Prostate gland (tissue), 2 donors: ENCODE measurements at regions not wholly inside any gene's neighbourhood (a gene's known extent, or its start where the extent isn't known, plus 50 kb on each side); places are given as distances from the start of the nearest gene placed in this dataset.

ENCODE experiments used
- DNase-seq: peaks from one replicate; pipeline ENCODE4 v3.0.0-alpha.2; 2019; ENCODE audit warnings: low spot score
- H3K27ac ChIP-seq, 2 donors: fragments of 200-600 bp; sonication (generic); 2 replicates each; pipeline ENCODE4 v1.5.1; 2017 to 2019
- H3K27me3 ChIP-seq: fragments of 200-600 bp; sonication (generic); replicated peaks from 2 replicates; pipeline ENCODE4 v1.5.1; 2019; ENCODE audit not compliant: insufficient read depth
- H3K36me3 ChIP-seq, 2 donors: fragments of 200-600 bp; sonication (generic); 1 replicate in 1 of 2; 2 replicates in 1 of 2; pipeline versions ENCODE4 v1.5.1 to v1.8.1; 2017 to 2019
- H3K4me1 ChIP-seq: fragments of 200-600 bp; sonication (generic); replicated peaks from 2 replicates; pipeline ENCODE4 v1.5.1; 2019
- H3K4me3 ChIP-seq, 2 donors: fragments of 200-600 bp; sonication (generic); 2 replicates each; pipeline ENCODE4 v1.5.1; 2017 to 2019
- H3K9me3 ChIP-seq: fragments of 200-600 bp; sonication (generic); 2 replicates; pipeline ENCODE4 v1.5.1; 2017
- CTCF ChIP-seq, 4 experiments: fragments of 200-600 bp in 2 of 4; fragments of 450-650 bp in 2 of 4; sonication (generic) in 2 of 4; IDR thresholded peaks; 1 replicate in 3 of 4; 2 replicates in 1 of 4; pipeline ENCODE4 v1.5.1; 2016 to 2019; ENCODE audit warnings: antibody characterized with exemption in 4 of 4, mild to moderate bottlenecking in 2 of 4, moderate library complexity in 2 of 4
- POLR2A ChIP-seq: fragments of 450-650 bp; IDR thresholded peaks from one replicate; pipeline ENCODE4 v1.6.1; 2016; ENCODE audit warnings: antibody characterized with exemption, mild to moderate bottlenecking
- POLR2AphosphoS5 ChIP-seq: sonication (generic); formaldehyde crosslinking; IDR thresholded peaks from one replicate; pipeline ENCODE4 v1.6.1; 2017; ENCODE audit warnings: antibody characterized with exemption
- WGBS: methylation state at CpG from one replicate; pipeline ENCODE4 v1.1.5; 2018; 5-methylcytosine and 5-hydroxymethylcytosine counted together
- intact Hi-C: fragments of 100-400 bp; cut with DNase I; formaldehyde crosslinking; loops from one replicate; pipeline ENCODE4 v1.14.2; 2022

- intact Hi-C loops: no loop called here
- Histone ChIP-seq H3K27ac (no peak overlapping the region), H3K36me3 (no peaks in the 10 kb centered on the region), H3K27me3 (no peaks in the 10 kb centered on the region), H3K9me3 (no peaks in the 10 kb centered on the region), H3K4me1 (no peaks in the 10 kb centered on the region), H3K4me3 (no peak overlapping the region)
- no peak for DNase-seq
- 89% methylated on average over 6 of the region's 6 CpGs for WGBS
- TF ChIP-seq POLR2AphosphoS5 (no peak), CTCF (IDR thresholded peaks at IDR 0.05) (no peak), POLR2A (no peak)
Measured at GRCh38 chr21:20329636-20330035, 668.6 kb upstream of the NCAM2 start.

- Histone ChIP-seq H3K4me3 (no peak overlapping the region), H3K4me1 (no peaks in the 10 kb centered on the region), H3K27ac (no peak overlapping the region), H3K36me3 (no peaks in the 10 kb centered on the region), H3K9me3 (no peaks in the 10 kb centered on the region), H3K27me3 (no peaks in the 10 kb centered on the region)
- intact Hi-C loops: no loop called here
- TF ChIP-seq POLR2AphosphoS5 (no peak), CTCF (IDR thresholded peaks at IDR 0.05) (no peak), POLR2A (no peak)
- DNase-seq: no peak
- 94% methylated on average over 3 of the region's 3 CpGs for WGBS
Measured at GRCh38 chr21:20330652-20331051, 667.6 kb upstream of the NCAM2 start.

GRCh38 chr21:20334585-20334984 lies 663.6 kb upstream of the NCAM2 start:
- H3K27me3 ChIP-seq: no peaks in the 10 kb centered on the region
- no peak for TF ChIP-seq POLR2A
- TF ChIP-seq CTCF (IDR thresholded peaks at IDR 0.05): no peak
- no peak for TF ChIP-seq POLR2AphosphoS5
- intact Hi-C loops: no loop called here
- no peak overlapping the region for H3K27ac ChIP-seq
- H3K4me3 ChIP-seq: no peak overlapping the region
- H3K9me3 ChIP-seq: no peaks in the 10 kb centered on the region
- DNase-seq: no peak
- no peaks in the 10 kb centered on the region for H3K36me3 ChIP-seq
- 94% methylated on average over 2 of the region's 2 CpGs for WGBS
- no peaks in the 10 kb centered on the region for H3K4me1 ChIP-seq

GRCh38 chr21:20341431-20341830 lies 656.8 kb upstream of the NCAM2 start:
- DNase-seq: no peak
- Histone ChIP-seq H3K4me3 (no peak overlapping the region), H3K4me1 (no peaks in the 10 kb centered on the region), H3K27ac (no peak overlapping the region), H3K36me3 (no peaks in the 10 kb centered on the region), H3K27me3 (no peaks in the 10 kb centered on the region), H3K9me3 (no peaks in the 10 kb centered on the region)
- 82% methylated on average over 4 of the region's 4 CpGs for WGBS
- intact Hi-C loops: no loop called here
- TF ChIP-seq POLR2AphosphoS5 (no peak), CTCF (IDR thresholded peaks at IDR 0.05) (no peak), POLR2A (no peak)

- intact Hi-C loops: no loop called here
- no peak for DNase-seq
- Histone ChIP-seq H3K27me3 (no peaks in the 10 kb centered on the region), H3K9me3 (no peaks in the 10 kb centered on the region), H3K4me1 (no peaks in the 10 kb centered on the region), H3K36me3 (no peaks in the 10 kb centered on the region), H3K27ac (no peak overlapping the region), H3K4me3 (no peak overlapping the region)
- WGBS: 83% methylated on average over 5 of the region's 5 CpGs
- TF ChIP-seq POLR2AphosphoS5 (no peak), CTCF (IDR thresholded peaks at IDR 0.05) (no peak), POLR2A (no peak)
Measured at GRCh38 chr21:20343186-20343585, 655.0 kb upstream of the NCAM2 start.
